K562 (cell line): ENCODE measurements at regions not wholly inside any gene's neighbourhood (a gene's known extent, or its start where the extent isn't known, plus 50 kb on each side); places are given as distances from the start of the nearest gene placed in this dataset.

Experiments
- EHMT2 ChIP-seq: fragments of 450-650 bp; IDR thresholded peaks from 2 replicates; pipeline ENCODE4 v1.6.1; 2018; ENCODE audit warnings: antibody characterized with exemption
- GTF2B ChIP-seq: IDR thresholded peaks from 2 replicates; pipeline ENCODE4 v1.6.1; 2011; ENCODE audit not compliant: insufficient read length; ENCODE audit errors: extremely low read depth
- HDAC1 ChIP-seq, 2 experiments: fragments of 450-650 bp; IDR thresholded peaks; 2 replicates each; pipeline ENCODE4 v1.6.1; 2016 to 2017; ENCODE audit warnings: inconsistent platforms in 1 of 2, mild to moderate bottlenecking in 1 of 2, moderate library complexity in 1 of 2
- HDAC2 ChIP-seq: fragments of 450-650 bp; IDR thresholded peaks from 2 replicates; pipeline ENCODE4 v1.6.1; 2016; ENCODE audit warnings: mild to moderate bottlenecking
- HOXB6 ChIP-seq: fragments of 250-450 bp; sonication (Bioruptor Pico); IDR thresholded peaks from 2 replicates; pipeline ENCODE4 v1.5.1; 2022; ENCODE audit warnings: mild to moderate bottlenecking, borderline replicate concordance
- KLF10 ChIP-seq: fragments of 250-450 bp; sonication (Bioruptor Pico); IDR thresholded peaks from 2 replicates; pipeline ENCODE4 v1.6.1; 2021; ENCODE audit warnings: matching md5 sums
- MAX ChIP-seq: sonication (generic); formaldehyde crosslinking; IDR thresholded peaks from 2 replicates; pipeline ENCODE4 v1.9.0; 2022; ENCODE audit warnings: mild to moderate bottlenecking, missing genetic modification reagents
- MECOM ChIP-seq: fragments of 250-450 bp; sonication (Bioruptor Pico); IDR thresholded peaks from 2 replicates; pipeline ENCODE4 v1.8.0; 2022; ENCODE audit warnings: inconsistent platforms
- MNT ChIP-seq, 2 experiments: fragments of 450-650 bp; conservative IDR thresholded peaks; 2 replicates each; pipeline ENCODE4 v1.6.1; 2017; ENCODE audit warnings: mild to moderate bottlenecking in 2 of 2, moderate library complexity in 2 of 2
- MXI1 ChIP-seq: IDR thresholded peaks from 2 replicates; pipeline ENCODE4 v1.6.1; 2011; ENCODE audit warnings: low read depth, mild to moderate bottlenecking, improper control_type of control experiment, low read length
- MYC ChIP-seq, 2 experiments: fragments of 250-450 bp in 1 of 2; sonication (Bioruptor Pico) in 1 of 2; IDR thresholded peaks; 2 replicates each; pipeline versions ENCODE4 v1.5.1 to v1.6.1; 2012 to 2021; ENCODE audit warnings: low read depth in 2 of 2, borderline replicate concordance in 1 of 2, improper control_type of control experiment in 1 of 2, low read length in 1 of 2, mild to moderate bottlenecking in 1 of 2, moderate library complexity in 1 of 2
- NR2C2 ChIP-seq, 2 experiments: fragments of 200-800 bp in 1 of 2; sonication (Bioruptor generic) in 1 of 2; sonication (generic) in 1 of 2; formaldehyde crosslinking in 1 of 2; IDR thresholded peaks; 2 replicates each; pipeline versions ENCODE4 v1.6.1 to v1.8.0; 2016 to 2022; ENCODE audit warnings: mild to moderate bottlenecking in 1 of 2, missing compliant biosample characterization in 1 of 2, missing genetic modification characterization in 1 of 2, missing genetic modification reagents in 1 of 2
- SIN3A ChIP-seq, 2 experiments: fragments of 150-350 bp in 1 of 2; IDR thresholded peaks; 2 replicates each; pipeline ENCODE4 v1.6.1; 2011 to 2016; ENCODE audit warnings: borderline replicate concordance in 2 of 2, low read depth in 2 of 2, low read length in 2 of 2, mild to moderate bottlenecking in 2 of 2, moderate library complexity in 2 of 2; ENCODE audit not compliant: control insufficient read depth in 1 of 2
- TCF7L2 ChIP-seq: fragments of 150-350 bp; IDR thresholded peaks from 2 replicates; pipeline ENCODE4 v1.6.1; 2016; ENCODE audit warnings: low read depth, mild to moderate bottlenecking, low read length, moderate library complexity
- TFAP4 ChIP-seq: sonication (generic); formaldehyde crosslinking; IDR thresholded peaks from 2 replicates; pipeline ENCODE4 v1.8.0; 2022; ENCODE audit warnings: missing genetic modification reagents, mild to moderate bottlenecking, moderate library complexity, borderline replicate concordance
- TOE1 ChIP-seq, 2 experiments: fragments of 450-650 bp in 1 of 2; sonication (generic) in 1 of 2; formaldehyde crosslinking in 1 of 2; IDR thresholded peaks; 2 replicates each; pipeline versions ENCODE4 v1.7.1 to v1.8.0; 2016 to 2022; ENCODE audit warnings: borderline replicate concordance in 2 of 2, mild to moderate bottlenecking in 2 of 2, antibody characterized with exemption in 1 of 2, inconsistent platforms in 1 of 2, low read depth in 1 of 2, missing genetic modification reagents in 1 of 2, moderate library complexity in 1 of 2
- U2AF1 ChIP-seq: fragments of 200-400 bp; formaldehyde crosslinking; optimal IDR thresholded peaks from 2 replicates; pipeline ENCODE3; 2017; ENCODE audit warnings: mild to moderate bottlenecking, low read depth, low read length, moderate library complexity
- USF2 ChIP-seq: sonication (generic); formaldehyde crosslinking; IDR thresholded peaks from 2 replicates; pipeline ENCODE4 v1.5.0; 2020; ENCODE audit warnings: missing genetic modification reagents
- ZC3H4 ChIP-seq: sonication (generic); formaldehyde crosslinking; IDR thresholded peaks from 2 replicates; pipeline ENCODE4 v1.9.0; 2021; ENCODE audit warnings: missing genetic modification reagents, borderline replicate concordance
- ZNF121 ChIP-seq: sonication (generic); formaldehyde crosslinking; conservative IDR thresholded peaks from 2 replicates; pipeline ENCODE4 v1.8.0; 2022; ENCODE audit warnings: missing genetic modification reagents
- ZNF197 ChIP-seq: fragments of 200-800 bp; sonication (Bioruptor generic); IDR thresholded peaks from 2 replicates; pipeline ENCODE4 v1.6.1; 2016; ENCODE audit warnings: low read depth, missing genetic modification characterization, missing compliant biosample characterization
- ZNF224 ChIP-seq: sonication (generic); formaldehyde crosslinking; IDR thresholded peaks from 2 replicates; pipeline ENCODE4 v1.8.0; 2022; ENCODE audit warnings: mild to moderate bottlenecking, missing genetic modification reagents
- ZNF551 ChIP-seq: fragments of 250-450 bp; sonication (Bioruptor Pico); IDR thresholded peaks from 2 replicates; pipeline ENCODE4 v1.5.0; 2021; ENCODE audit warnings: mild to moderate bottlenecking, moderate library complexity

- TF ChIP-seq ZNF224 (CRISPR knock-in tag) (peak; percentile 29; the same call in 1 of the 2 replicates), NR2C2 (CRISPR knock-in tag; IDR thresholded peaks at IDR 0.05) (peak; percentile 60; the same call in 1 of the 2 replicates), NR2C2 (tag; IDR thresholded peaks at IDR 0.05) (no peak), ZC3H4 (no peak), ZNF121 (CRISPR knock-in tag) (no peak), HDAC2 (peak; percentile 46; the same call in 1 of the 2 replicates), HOXB6 (CRISPR knock-in tag) (no peak), MNT (conservative IDR thresholded peaks at IDR 0.05) (peak; percentile 93 to 97), USF2 (CRISPR knock-in tag) (peak; percentile 49), MXI1 (peak; percentile 81; the same call in 1 of the 2 replicates), MYC (IDR thresholded peaks at IDR 0.05; ENCODE audit: low read depth, low read length) (peak; percentile 82), MYC (CRISPR knock-in tag; IDR thresholded peaks at IDR 0.05; ENCODE audit: borderline replicate concordance, low read depth) (no peak), MAX (CRISPR knock-in tag) (peak; percentile 94), KLF10 (CRISPR knock-in tag) (no peak), EHMT2 (peak; percentile 98), TOE1 (IDR thresholded peaks at IDR 0.05; ENCODE audit: borderline replicate concordance) (no peak), TOE1 (CRISPR knock-in tag; IDR thresholded peaks at IDR 0.05; ENCODE audit: borderline replicate concordance, low read depth) (peak; percentile 26; the same call in 1 of the 2 replicates), GTF2B (no peak), TFAP4 (CRISPR knock-in tag) (peak; percentile 63; the same call in 1 of the 2 replicates), TCF7L2 (no peak), HDAC1 (IDR thresholded peaks at IDR 0.05) (peak in 1 of 2 experiments; percentile 90; a peak in 2 of 4 replicates), MECOM (CRISPR knock-in tag) (no peak), SIN3A (IDR thresholded peaks at IDR 0.05; ENCODE audit: borderline replicate concordance in 2 of 2, control insufficient read depth in 1 of 2, low read depth in 2 of 2, low read length in 2 of 2) (peak in 1 of 2 experiments; percentile 97; a peak in 2 of 4 replicates), ZNF197 (CRISPR knock-in tag) (no peak), ZNF551 (no peak), U2AF1 (no peak)
Observed at GRCh38 chr17:79294459-79295071, 219.9 kb downstream of the ENGASE start (continued).
